ENCODE measurements at regions not wholly inside any gene's neighbourhood (a gene's known extent, or its start where the extent isn't known, plus 50 kb on each side); places are given as distances from the start of the nearest gene placed in this dataset.

- no peak for TF ChIP-seq CHD7 (IDR thresholded peaks at IDR 0.05; ENCODE audit: insufficient replicate concordance, low read length)
These were observed 74.1 kb upstream of the ANKRD50 start (continued) for GRCh38 chr4:124786634-124787033.

Measured in H1 (cell line).